Transverse colon (tissue), 3 donors: ENCODE measurements at regions not wholly inside any gene's neighbourhood (a gene's known extent, or its start where the extent isn't known, plus 50 kb on each side); places are given as distances from the start of the nearest gene placed in this dataset.

Source experiments
- EP300 ChIP-seq: sonication (generic); formaldehyde crosslinking; IDR thresholded peaks from one replicate; pipeline ENCODE4 v1.6.1; 2017; ENCODE audit warnings: antibody characterized with exemption, low read depth
- TF ChIP-seq, protein P1 (sequence below), 5 experiments: fragments of 200-600 bp in 3 of 5; fragments of 450-650 bp in 2 of 5; sonication (generic) in 3 of 5; IDR thresholded peaks; 1 replicate in 2 of 5; 2 replicates in 3 of 5; pipeline ENCODE4 v1.5.1; 2016 to 2017; ENCODE audit warnings: antibody characterized with exemption in 5 of 5, inconsistent platforms in 3 of 5, mild to moderate bottlenecking in 2 of 5, moderate library complexity in 1 of 5

GRCh38 chr13:22495819-22496218, 685.0 kb upstream of the SGCG start:
- TF ChIP-seq EP300: no peak
- TF ChIP-seq, protein P1, sequence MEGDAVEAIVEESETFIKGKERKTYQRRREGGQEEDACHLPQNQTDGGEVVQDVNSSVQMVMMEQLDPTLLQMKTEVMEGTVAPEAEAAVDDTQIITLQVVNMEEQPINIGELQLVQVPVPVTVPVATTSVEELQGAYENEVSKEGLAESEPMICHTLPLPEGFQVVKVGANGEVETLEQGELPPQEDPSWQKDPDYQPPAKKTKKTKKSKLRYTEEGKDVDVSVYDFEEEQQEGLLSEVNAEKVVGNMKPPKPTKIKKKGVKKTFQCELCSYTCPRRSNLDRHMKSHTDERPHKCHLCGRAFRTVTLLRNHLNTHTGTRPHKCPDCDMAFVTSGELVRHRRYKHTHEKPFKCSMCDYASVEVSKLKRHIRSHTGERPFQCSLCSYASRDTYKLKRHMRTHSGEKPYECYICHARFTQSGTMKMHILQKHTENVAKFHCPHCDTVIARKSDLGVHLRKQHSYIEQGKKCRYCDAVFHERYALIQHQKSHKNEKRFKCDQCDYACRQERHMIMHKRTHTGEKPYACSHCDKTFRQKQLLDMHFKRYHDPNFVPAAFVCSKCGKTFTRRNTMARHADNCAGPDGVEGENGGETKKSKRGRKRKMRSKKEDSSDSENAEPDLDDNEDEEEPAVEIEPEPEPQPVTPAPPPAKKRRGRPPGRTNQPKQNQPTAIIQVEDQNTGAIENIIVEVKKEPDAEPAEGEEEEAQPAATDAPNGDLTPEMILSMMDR (IDR thresholded peaks at IDR 0.05): no peak
